GM21367 (cell line): ENCODE measurements at regions not wholly inside any gene's neighbourhood (a gene's known extent, or its start where the extent isn't known, plus 50 kb on each side); places are given as distances from the start of the nearest gene placed in this dataset.
"Not testable (repeated sequence)": the region's sequence is repeated elsewhere in the genome, so short reads cannot be mapped to it uniquely, and the experiment has no call there.

ENCODE experiments used
- ATAC-seq: cut with Tn5 transposase; IDR thresholded peaks from one replicate; pipeline ENCODE4 v1.9.1; 2021; ENCODE audit not compliant: unreplicated experiment

- no peak for ATAC-seq
These were observed 2567.1 kb downstream of the PCDH9 start for GRCh38 chr13:64662887-64663593.

- no peak for ATAC-seq
These were observed 2581.8 kb downstream of the PCDH9 start for GRCh38 chr13:64648293-64648692.

- no peak for ATAC-seq
These were observed 2587.1 kb downstream of the PCDH9 start for GRCh38 chr13:64643066-64643465.

GRCh38 chr13:64640002-64640401, 2590.1 kb downstream of the PCDH9 start:
- no peak for ATAC-seq

- no peak for ATAC-seq
These were observed 2590.9 kb downstream of the PCDH9 start for GRCh38 chr13:64639206-64639605.

GRCh38 chr13:64633948-64634347, 2596.2 kb downstream of the PCDH9 start:
- no peak for ATAC-seq

- ATAC-seq, result no peak
These were observed 2602.5 kb downstream of the PCDH9 start for GRCh38 chr13:64627654-64628053.

- no peak for ATAC-seq
These were observed 2604.0 kb downstream of the PCDH9 start for GRCh38 chr13:64626105-64626504.

GRCh38 chr13:64617231-64617630, 2612.9 kb downstream of the PCDH9 start:
- no peak for ATAC-seq

- no peak for ATAC-seq
These were observed 2638.2 kb downstream of the PCDH9 start for GRCh38 chr13:64591971-64592370.

GRCh38 chr13:64579331-64579730, 2650.8 kb downstream of the PCDH9 start:
- no peak for ATAC-seq

GRCh38 chr13:64568748-64569147, 2661.4 kb downstream of the PCDH9 start:
- no peak for ATAC-seq

GRCh38 chr13:64558031-64558430, 2672.1 kb downstream of the PCDH9 start:
- not testable (repeated sequence) for ATAC-seq

GRCh38 chr13:64556376-64556775, 2673.8 kb downstream of the PCDH9 start:
- no peak for ATAC-seq

- no peak for ATAC-seq
These were observed 2676.6 kb downstream of the PCDH9 start for GRCh38 chr13:64553411-64554129.

GRCh38 chr13:64551755-64552154, 2678.4 kb downstream of the PCDH9 start:
- no peak for ATAC-seq

GRCh38 chr13:64546371-64546770, 2683.8 kb downstream of the PCDH9 start:
- no peak for ATAC-seq

GRCh38 chr13:64540976-64541375, 2689.2 kb downstream of the PCDH9 start:
- ATAC-seq, result no peak

GRCh38 chr13:64540468-64540867, 2689.7 kb downstream of the PCDH9 start:
- ATAC-seq, result no peak

GRCh38 chr13:64538711-64539110, 2691.4 kb downstream of the PCDH9 start:
- ATAC-seq, result no peak

GRCh38 chr13:64534302-64534701, 2695.8 kb downstream of the PCDH9 start:
- no peak for ATAC-seq

GRCh38 chr13:64531400-64531799, 2698.7 kb downstream of the PCDH9 start:
- ATAC-seq, result no peak
